K562 (cell line): ENCODE measurements at regions not wholly inside any gene's neighbourhood (a gene's known extent, or its start where the extent isn't known, plus 50 kb on each side); places are given as distances from the start of the nearest gene placed in this dataset.
"Not testable (repeated sequence)": the region's sequence is repeated elsewhere in the genome, so short reads cannot be mapped to it uniquely, and the experiment has no call there.

Experiments
- ATAC-seq: fragments of 200-7000 bp; cut with Tn5 transposase; 3 replicates; pipeline ENCODE4 v1.9.1; 2020; ENCODE audit warnings: moderate library complexity
- BruUV-seq: library from RNA; stranded (reverse); fragments of 400-500 nt; replicated peaks from 2 replicates; lab custom pipeline; 2021; lab: Mats Ljungman, UMichigan
- CTCF ChIA-PET: fragments of 300-600 bp; formaldehyde crosslinking; extraction: SDS; loops from one replicate; lab custom pipeline; 2021; ENCODE audit warnings: low intra/inter-chr PET ratio; lab: Yijun Ruan, JAX
- POLR2A ChIA-PET: fragments of 300-600, 350-650 bp; sonication (Branson Sonifier 250); formaldehyde crosslinking; extraction: SDS; loops from one replicate; lab custom pipeline; 2021; ENCODE audit warnings: antibody characterized with exemption, inconsistent platforms; lab: Yijun Ruan, JAX
- DNase-seq, 4 experiments: peaks; one replicate each; pipeline versions ENCODE4 v3.0.0 to v3.0.0-alpha.2; 2011 to 2018; ENCODE audit warnings: low spot score in 3 of 4, mixed read lengths in 3 of 4; ENCODE audit errors: extremely low read depth in 1 of 4
- FAIRE-seq: peaks from 2 replicates; lab custom pipeline; 2011; peaks lifted over from hg19 to GRCh38; lab: Jason Lieb, UNC
- H2AFZ ChIP-seq: 2 replicates; pipeline ENCODE4 v1.6.0; 2011; ENCODE audit warnings: low read depth, low read length, control low read depth, inconsistent platforms
- H3K27ac ChIP-seq: fragments of 200-600 bp; 3 replicates; pipeline ENCODE4 v1.8.0; 2011; ENCODE audit warnings: low read depth, mild to moderate bottlenecking, control low read depth, inconsistent platforms, low read length, moderate library complexity, mixed read lengths; ENCODE audit errors: extremely low read depth
- H3K27me3 ChIP-seq, 2 experiments: fragments of 300-600 bp in 1 of 2; 2 replicates in 1 of 2; 3 replicates in 1 of 2; pipeline versions ENCODE4 v1.6.0 to v1.8.0; 2011; ENCODE audit warnings: inconsistent platforms in 2 of 2, low read length in 2 of 2, mild to moderate bottlenecking in 1 of 2, mixed read lengths in 1 of 2, moderate library complexity in 1 of 2; ENCODE audit not compliant: control insufficient read depth in 2 of 2, insufficient read depth in 2 of 2
- H3K36me3 ChIP-seq: fragments of 300-600 bp; 3 replicates; pipeline ENCODE4 v1.8.0; 2011; ENCODE audit warnings: mild to moderate bottlenecking, low read length, inconsistent platforms; ENCODE audit not compliant: control insufficient read depth, insufficient read depth
- H3K4me1 ChIP-seq, 2 experiments: fragments of 200-600 bp in 1 of 2; replicated peaks in 1 of 2; 2 replicates in 1 of 2; 3 replicates in 1 of 2; pipeline versions ENCODE4 v1.5.1 to v1.8.0; 2011; ENCODE audit warnings: inconsistent platforms in 2 of 2, low read length in 2 of 2, mild to moderate bottlenecking in 1 of 2, mixed read lengths in 1 of 2, moderate library complexity in 1 of 2; ENCODE audit not compliant: control insufficient read depth in 2 of 2, insufficient read depth in 2 of 2
- H3K4me2 ChIP-seq: 2 replicates; pipeline ENCODE4 v1.6.1; 2011; ENCODE audit warnings: low read length, control low read depth, inconsistent platforms, mixed read lengths; ENCODE audit not compliant: insufficient read depth
- H3K4me3 ChIP-seq: fragments of 200-600 bp; sonication (generic), shearing (Covaris generic); 2 replicates; pipeline ENCODE4 v1.5.1; 2016; ENCODE audit warnings: control low read depth, inconsistent platforms
- H3K79me2 ChIP-seq: fragments of 200-600 bp; 3 replicates; pipeline ENCODE4 v1.8.0; 2011; ENCODE audit warnings: low read length, inconsistent platforms; ENCODE audit not compliant: control insufficient read depth, insufficient read depth
- H3K9ac ChIP-seq, 2 experiments: 2 replicates each; pipeline versions ENCODE4 v1.6.0 to v1.6.1; 2011; ENCODE audit warnings: low read depth in 2 of 2, low read length in 2 of 2, control low read depth in 1 of 2, inconsistent platforms in 1 of 2, mild to moderate bottlenecking in 1 of 2, mixed read lengths in 1 of 2; ENCODE audit not compliant: insufficient read depth in 1 of 2
- H3K9me1 ChIP-seq: one replicate; pipeline ENCODE4 v1.6.0; 2011; ENCODE audit warnings: inconsistent platforms, mild to moderate bottlenecking, low read length, moderate library complexity; ENCODE audit not compliant: control insufficient read depth, insufficient read depth
- H3K9me3 ChIP-seq: replicated peaks from 2 replicates; pipeline ENCODE4 v1.5.1; 2011; ENCODE audit warnings: low read depth, low read length, inconsistent platforms; ENCODE audit not compliant: control insufficient read depth, insufficient read depth
- H4K20me1 ChIP-seq: replicated peaks from 2 replicates; pipeline ENCODE4 v1.6.1; 2011; ENCODE audit warnings: low read length, inconsistent platforms, mixed read lengths; ENCODE audit not compliant: control insufficient read depth, insufficient read depth
- WGBS: fragments of 100-300 bp; shearing (Covaris generic); methylation state at CpG from one replicate; pipeline ENCODE4 v1.1.6; 2016; ENCODE audit warnings: low coverage, mixed read lengths; ENCODE audit not compliant: insufficient coverage; ENCODE audit errors: missing lambda C conversion rate; 5-methylcytosine and 5-hydroxymethylcytosine counted together
- in situ Hi-C: fragments of 300-500 bp; cut with MboI; formaldehyde crosslinking; loops from 4 replicates; pipeline ENCODE4 v1.15.0; 2018; ENCODE audit warnings: inconsistent platforms, mixed read lengths
- intact Hi-C: fragments of 100-400 bp; cut with micrococcal nuclease; formaldehyde crosslinking; loops from 2 replicates; pipeline ENCODE4 v1.14.2; 2022

- FAIRE-seq, H3K27me3 ChIP-seq, H2AFZ ChIP-seq, H3K27ac ChIP-seq, H3K9me3 ChIP-seq, H3K4me3 ChIP-seq, DNase-seq, in situ Hi-C loops, ATAC-seq, H4K20me1 ChIP-seq, CTCF ChIA-PET, H3K79me2 ChIP-seq, H3K9ac ChIP-seq, BruUV-seq, H3K4me2 ChIP-seq, intact Hi-C loops, H3K36me3 ChIP-seq, H3K9me1 ChIP-seq, POLR2A ChIA-PET, H3K4me1 ChIP-seq: not testable (repeated sequence)
- no CpG with 5 or more reads among the region's 15 CpGs for WGBS
These were observed 5483.6 kb upstream of the TPTE start for GRCh38 chr21:5037606-5038331.

- in situ Hi-C loops, intact Hi-C loops: not testable (repeated sequence)
These were observed 5481.5 kb upstream of the TPTE start for GRCh38 chr21:5039926-5040325.

GRCh38 chr21:5042583-5042982, 5478.8 kb upstream of the TPTE start:
- H3K79me2 ChIP-seq, H2AFZ ChIP-seq, H3K4me3 ChIP-seq, H3K9me1 ChIP-seq, H3K4me2 ChIP-seq, CTCF ChIA-PET, H3K27me3 ChIP-seq, H3K36me3 ChIP-seq, in situ Hi-C loops, BruUV-seq, intact Hi-C loops, DNase-seq, ATAC-seq, H3K9ac ChIP-seq, H3K4me1 ChIP-seq, H4K20me1 ChIP-seq, POLR2A ChIA-PET, H3K27ac ChIP-seq, FAIRE-seq, H3K9me3 ChIP-seq: not testable (repeated sequence)
- WGBS: no CpG with 5 or more reads among the region's 17 CpGs

More at GRCh38 chr21:5039926-5040325, 5481.5 kb upstream of the TPTE start:
- FAIRE-seq, H3K9ac ChIP-seq, H3K36me3 ChIP-seq, H3K4me2 ChIP-seq, BruUV-seq, DNase-seq, CTCF ChIA-PET, H3K79me2 ChIP-seq, H3K27ac ChIP-seq, ATAC-seq, H3K4me1 ChIP-seq, POLR2A ChIA-PET, H4K20me1 ChIP-seq, H3K9me3 ChIP-seq, H2AFZ ChIP-seq, H3K4me3 ChIP-seq, H3K27me3 ChIP-seq, H3K9me1 ChIP-seq: not testable (repeated sequence)
- WGBS: no CpG with 5 or more reads among the region's 5 CpGs

- no CpG with 5 or more reads among the region's 7 CpGs for WGBS
- H3K4me2 ChIP-seq, CTCF ChIA-PET, DNase-seq, in situ Hi-C loops, H3K9ac ChIP-seq, H4K20me1 ChIP-seq, H3K9me1 ChIP-seq, H3K27me3 ChIP-seq, FAIRE-seq, H3K36me3 ChIP-seq, H3K27ac ChIP-seq, BruUV-seq, H3K4me1 ChIP-seq, H2AFZ ChIP-seq, intact Hi-C loops, H3K4me3 ChIP-seq, H3K79me2 ChIP-seq, POLR2A ChIA-PET, H3K9me3 ChIP-seq: not testable (repeated sequence)
- peak; percentile 87 for ATAC-seq
These were observed 5476.6 kb upstream of the TPTE start for GRCh38 chr21:5044812-5045211.
